GM12878 (cell line): ENCODE measurements at regions not wholly inside any gene's neighbourhood (a gene's known extent, or its start where the extent isn't known, plus 50 kb on each side); places are given as distances from the start of the nearest gene placed in this dataset.

Experiments used
- ATAC-seq: fragments of 200-7000 bp; cut with Tn5 transposase; 3 replicates; pipeline ENCODE4 v1.9.1; 2020; ENCODE audit warnings: mild to moderate bottlenecking, moderate library complexity
- BruUV-seq: library from RNA; stranded (reverse); fragments of 400-500 nt; replicated peaks from 2 replicates; lab custom pipeline; 2021; lab: Mats Ljungman, UMichigan
- CTCF ChIA-PET: fragments of 300-600 bp; sonication (Branson Sonifier 250); formaldehyde crosslinking; extraction: SDS; loops from one replicate; lab custom pipeline; 2021; ENCODE audit warnings: inconsistent platforms; lab: Yijun Ruan, JAX
- POLR2A ChIA-PET: fragments of 350-600 bp; formaldehyde crosslinking; extraction: SDS; loops from one replicate; lab custom pipeline; 2021; ENCODE audit warnings: inconsistent platforms; lab: Charles Lee
- RAD21 ChIA-PET: fragments of 300-600 bp; sonication (Branson Sonifier 250); formaldehyde crosslinking; loops from one replicate; lab custom pipeline; 2023; ENCODE audit warnings: antibody characterized with exemption; ENCODE audit not compliant: unreplicated experiment; lab: Charles Lee
- SMC1A ChIA-PET: fragments of 300-600 bp; sonication (Branson Sonifier 250); formaldehyde crosslinking; loops from one replicate; lab custom pipeline; 2023; ENCODE audit not compliant: unreplicated experiment, uncharacterized antibody; lab: Charles Lee
- DNase-seq: peaks from one replicate; pipeline ENCODE4 v3.0.0-alpha.2; 2011; ENCODE audit warnings: low read depth, low spot score
- FAIRE-seq: peaks from 3 replicates; lab custom pipeline; 2011; peaks lifted over from hg19 to GRCh38; lab: Jason Lieb, UNC
- H2AFZ ChIP-seq: 2 replicates; pipeline ENCODE4 v1.6.0; 2011; ENCODE audit warnings: low read depth, low read length, control low read depth; ENCODE audit not compliant: control insufficient read depth
- H3K27ac ChIP-seq: 2 replicates; pipeline ENCODE4 v1.5.1; 2011; ENCODE audit warnings: control low read depth; ENCODE audit not compliant: control insufficient read depth, insufficient read depth
- H3K27me3 ChIP-seq, 2 experiments: replicated peaks in 1 of 2; 2 replicates each; pipeline versions ENCODE4 v1.6.0 to v1.6.1; 2011; ENCODE audit warnings: low read length in 1 of 2; ENCODE audit not compliant: control insufficient read depth in 2 of 2, insufficient read depth in 2 of 2
- H3K36me3 ChIP-seq, 2 experiments: 2 replicates each; pipeline ENCODE4 v1.5.1; 2011; ENCODE audit warnings: low read length in 1 of 2; ENCODE audit not compliant: control insufficient read depth in 2 of 2, insufficient read depth in 2 of 2
- H3K4me1 ChIP-seq: 2 replicates; pipeline ENCODE4 v1.6.1; 2011; ENCODE audit warnings: mild to moderate bottlenecking, low read length, moderate library complexity, mixed read lengths; ENCODE audit not compliant: control insufficient read depth, insufficient read depth
- H3K4me2 ChIP-seq: 2 replicates; pipeline ENCODE4 v1.6.0; 2011; ENCODE audit warnings: control low read depth; ENCODE audit not compliant: control insufficient read depth, insufficient read depth
- H3K4me3 ChIP-seq: fragments of 200-600 bp; sonication (generic); 2 replicates; pipeline ENCODE4 v1.5.1; 2016
- H3K79me2 ChIP-seq: 2 replicates; pipeline ENCODE4 v1.6.0; 2011; ENCODE audit warnings: low read length; ENCODE audit not compliant: control insufficient read depth, insufficient read depth
- H3K9ac ChIP-seq: 2 replicates; pipeline ENCODE4 v1.8.0; 2011; ENCODE audit warnings: low read length, control low read depth, mixed read lengths; ENCODE audit not compliant: control insufficient read depth, insufficient read depth
- H3K9me3 ChIP-seq: replicated peaks from 3 replicates; pipeline ENCODE4 v1.5.1; 2011; ENCODE audit warnings: mild to moderate bottlenecking, low read length; ENCODE audit not compliant: control insufficient read depth, insufficient read depth
- H4K20me1 ChIP-seq: 2 replicates; pipeline ENCODE4 v1.6.0; 2011; ENCODE audit not compliant: control insufficient read depth, insufficient read depth
- BACH1 ChIP-seq: fragments of 450-650 bp; IDR thresholded peaks from 2 replicates; pipeline ENCODE4 v1.6.1; 2017; ENCODE audit warnings: mild to moderate bottlenecking, borderline replicate concordance
- CBX5 ChIP-seq: sonication (generic); IDR thresholded peaks from 2 replicates; pipeline ENCODE4 v1.6.1; 2016; ENCODE audit warnings: low read depth, moderate library complexity, mild to moderate bottlenecking, inconsistent platforms
- CUX1 ChIP-seq: IDR thresholded peaks from 2 replicates; pipeline ENCODE4 v1.6.1; 2012; ENCODE audit warnings: improper control_type of control experiment, low read depth, low read length; ENCODE audit not compliant: insufficient replicate concordance
- FOS ChIP-seq: IDR thresholded peaks from 3 replicates; pipeline ENCODE4 v1.6.1; 2011; ENCODE audit warnings: borderline replicate concordance; ENCODE audit not compliant: insufficient read length; ENCODE audit errors: extremely low read depth
- HCFC1 ChIP-seq: fragments of 150-350 bp; IDR thresholded peaks from 2 replicates; pipeline ENCODE4 v1.6.1; 2014; ENCODE audit warnings: low read length
- PKNOX1 ChIP-seq: fragments of 450-650 bp; IDR thresholded peaks from 2 replicates; pipeline ENCODE4 v1.6.1; 2016; ENCODE audit warnings: mild to moderate bottlenecking
- SUPT20H ChIP-seq: IDR thresholded peaks from 2 replicates; pipeline ENCODE4 v1.6.1; 2011; ENCODE audit warnings: low read depth, mild to moderate bottlenecking, low read length, moderate library complexity, borderline replicate concordance; ENCODE audit not compliant: control insufficient read depth
- USF1 ChIP-seq: IDR thresholded peaks from 2 replicates; pipeline ENCODE4 v1.6.1; 2011; ENCODE audit warnings: borderline replicate concordance, low read depth, mild to moderate bottlenecking, moderate library complexity, mixed read lengths, low read length; ENCODE audit not compliant: insufficient read depth; ENCODE audit errors: extremely low read length
- WRNIP1 ChIP-seq: IDR thresholded peaks from 2 replicates; pipeline ENCODE4 v1.6.1; 2011; ENCODE audit warnings: low read depth, low read length, improper control_type of control experiment, borderline replicate concordance
- WGBS: methylation state at CpG from one replicate; pipeline ENCODE4 v1.1.6; 2016; ENCODE audit warnings: low lambda C conversion rate; ENCODE audit not compliant: insufficient replicate concordance, insufficient coverage; ENCODE audit errors: missing lambda C conversion rate; 5-methylcytosine and 5-hydroxymethylcytosine counted together
- in situ Hi-C: fragments of 300-500 bp; cut with MboI; formaldehyde crosslinking; loops from 9 replicates; pipeline ENCODE4 v1.14.3; 2018; ENCODE audit warnings: mixed read lengths
- intact Hi-C: fragments of 100-400 bp; cut with micrococcal nuclease; formaldehyde crosslinking; loops from one replicate; pipeline ENCODE4 v1.14.2; 2022; ENCODE audit not compliant: unreplicated experiment

- BruUV-seq: no TSS peak
- CTCF ChIA-PET: interaction anchor here (1.9 kb wide), 1 partner anchor 24 kb away, joined by 5 read pairs; no protein-coding TSS in a partner anchor
- no peak for ATAC-seq
- no peak overlapping the region for H2AFZ ChIP-seq
- no peaks in the 10 kb centered on the region for H3K9me3 ChIP-seq
- H4K20me1 ChIP-seq: no peaks in the 10 kb centered on the region
- WGBS: 53% methylated on average over 6 of the region's 6 CpGs
- H3K4me1 ChIP-seq: no peaks in the 10 kb centered on the region
- no peaks in the 10 kb centered on the region for H3K79me2 ChIP-seq
- POLR2A ChIA-PET: no interaction called here
- peaks cover 3 to 6% of the 10 kb centered on the region in 2 experiments for H3K27me3 ChIP-seq
- RAD21 ChIA-PET: no interaction called here
- SMC1A ChIA-PET: interaction anchor here (1.1 kb wide), 1 partner anchor 14 kb away, joined by 4 read pairs; no protein-coding TSS in a partner anchor
- no peak for TF ChIP-seq PKNOX1
- TF ChIP-seq FOS: no peak
- no peak for TF ChIP-seq HCFC1
- TF ChIP-seq CBX5: no peak
- no peak for TF ChIP-seq SUPT20H
- TF ChIP-seq CUX1: no peak
- TF ChIP-seq BACH1: no peak
- no peak for TF ChIP-seq USF1
- TF ChIP-seq WRNIP1: no peak
- TF ChIP-seq, all 136 proteins: peak for 0
- Histone ChIP-seq H3K4me2 (no peak overlapping the region), H3K27ac (no peak overlapping the region), H3K4me3 (no peak overlapping the region), H3K9ac (no peak overlapping the region), H3K36me3 (no peaks in the 10 kb centered on the region)
- FAIRE-seq: no peak
- DNase-seq: no peak
- in situ Hi-C loops (no loop called here), intact Hi-C loops (no loop called here)
These were observed 313.0 kb upstream of the NPVF start for GRCh38 chr7:25541094-25541821.
